HEK293 (cell line): ENCODE measurements at regions not wholly inside any gene's neighbourhood (a gene's known extent, or its start where the extent isn't known, plus 50 kb on each side); places are given as distances from the start of the nearest gene placed in this dataset.

ENCODE experiments used
- CTCF ChIP-seq: fragments of 450-650 bp; formaldehyde crosslinking; IDR thresholded peaks from 2 replicates; pipeline ENCODE4 v1.5.1; 2016; ENCODE audit warnings: missing biosample characterization, missing genetic modification characterization
- TSHZ1 ChIP-seq: fragments of 450-650 bp; formaldehyde crosslinking; IDR thresholded peaks from 2 replicates; pipeline ENCODE4 v1.5.1; 2016; ENCODE audit warnings: missing biosample characterization, missing genetic modification characterization, borderline replicate concordance
- ZBTB7A ChIP-seq: fragments of 450-650 bp; formaldehyde crosslinking; IDR thresholded peaks from 2 replicates; pipeline ENCODE4 v1.5.1; 2016; ENCODE audit warnings: low read depth, missing biosample characterization, missing genetic modification characterization
- ZNF138 ChIP-seq: fragments of 450-650 bp; formaldehyde crosslinking; IDR thresholded peaks from 2 replicates; pipeline ENCODE4 v1.5.1; 2016; ENCODE audit warnings: missing biosample characterization, missing genetic modification characterization, borderline replicate concordance
- ZNF433 ChIP-seq: fragments of 450-650 bp; formaldehyde crosslinking; IDR thresholded peaks from 2 replicates; pipeline ENCODE4 v1.5.1; 2016; ENCODE audit warnings: missing biosample characterization, missing genetic modification characterization, low read depth
- ZNF549 ChIP-seq: fragments of 450-650 bp; IDR thresholded peaks from 2 replicates; pipeline ENCODE4 v1.5.1; 2018; ENCODE audit warnings: missing biosample characterization, missing genetic modification characterization, mild to moderate bottlenecking, inconsistent platforms, moderate library complexity
- ZNF677 ChIP-seq: fragments of 450-650 bp; IDR thresholded peaks from 2 replicates; pipeline ENCODE4 v1.5.0; 2018; ENCODE audit warnings: missing biosample characterization, mild to moderate bottlenecking, missing genetic modification characterization, moderate library complexity
- ZNF747 ChIP-seq: fragments of 450-650 bp; formaldehyde crosslinking; IDR thresholded peaks from 2 replicates; pipeline ENCODE4 v1.5.1; 2016; ENCODE audit warnings: missing biosample characterization, missing genetic modification characterization
- TF ChIP-seq, protein P1 (sequence below): fragments of 450-650 bp; formaldehyde crosslinking; IDR thresholded peaks from 2 replicates; pipeline ENCODE4 v1.5.1; 2016; ENCODE audit warnings: missing biosample characterization, missing genetic modification characterization, borderline replicate concordance
- TF ChIP-seq, protein P2 (sequence below): IDR thresholded peaks from 2 replicates; pipeline ENCODE4 v1.6.1; 2011; ENCODE audit warnings: mild to moderate bottlenecking, low read depth, low read length, borderline replicate concordance

GRCh38 chr4:178066338-178066941 lies 624.2 kb upstream of the AGA start:
- TF ChIP-seq, protein P1, sequence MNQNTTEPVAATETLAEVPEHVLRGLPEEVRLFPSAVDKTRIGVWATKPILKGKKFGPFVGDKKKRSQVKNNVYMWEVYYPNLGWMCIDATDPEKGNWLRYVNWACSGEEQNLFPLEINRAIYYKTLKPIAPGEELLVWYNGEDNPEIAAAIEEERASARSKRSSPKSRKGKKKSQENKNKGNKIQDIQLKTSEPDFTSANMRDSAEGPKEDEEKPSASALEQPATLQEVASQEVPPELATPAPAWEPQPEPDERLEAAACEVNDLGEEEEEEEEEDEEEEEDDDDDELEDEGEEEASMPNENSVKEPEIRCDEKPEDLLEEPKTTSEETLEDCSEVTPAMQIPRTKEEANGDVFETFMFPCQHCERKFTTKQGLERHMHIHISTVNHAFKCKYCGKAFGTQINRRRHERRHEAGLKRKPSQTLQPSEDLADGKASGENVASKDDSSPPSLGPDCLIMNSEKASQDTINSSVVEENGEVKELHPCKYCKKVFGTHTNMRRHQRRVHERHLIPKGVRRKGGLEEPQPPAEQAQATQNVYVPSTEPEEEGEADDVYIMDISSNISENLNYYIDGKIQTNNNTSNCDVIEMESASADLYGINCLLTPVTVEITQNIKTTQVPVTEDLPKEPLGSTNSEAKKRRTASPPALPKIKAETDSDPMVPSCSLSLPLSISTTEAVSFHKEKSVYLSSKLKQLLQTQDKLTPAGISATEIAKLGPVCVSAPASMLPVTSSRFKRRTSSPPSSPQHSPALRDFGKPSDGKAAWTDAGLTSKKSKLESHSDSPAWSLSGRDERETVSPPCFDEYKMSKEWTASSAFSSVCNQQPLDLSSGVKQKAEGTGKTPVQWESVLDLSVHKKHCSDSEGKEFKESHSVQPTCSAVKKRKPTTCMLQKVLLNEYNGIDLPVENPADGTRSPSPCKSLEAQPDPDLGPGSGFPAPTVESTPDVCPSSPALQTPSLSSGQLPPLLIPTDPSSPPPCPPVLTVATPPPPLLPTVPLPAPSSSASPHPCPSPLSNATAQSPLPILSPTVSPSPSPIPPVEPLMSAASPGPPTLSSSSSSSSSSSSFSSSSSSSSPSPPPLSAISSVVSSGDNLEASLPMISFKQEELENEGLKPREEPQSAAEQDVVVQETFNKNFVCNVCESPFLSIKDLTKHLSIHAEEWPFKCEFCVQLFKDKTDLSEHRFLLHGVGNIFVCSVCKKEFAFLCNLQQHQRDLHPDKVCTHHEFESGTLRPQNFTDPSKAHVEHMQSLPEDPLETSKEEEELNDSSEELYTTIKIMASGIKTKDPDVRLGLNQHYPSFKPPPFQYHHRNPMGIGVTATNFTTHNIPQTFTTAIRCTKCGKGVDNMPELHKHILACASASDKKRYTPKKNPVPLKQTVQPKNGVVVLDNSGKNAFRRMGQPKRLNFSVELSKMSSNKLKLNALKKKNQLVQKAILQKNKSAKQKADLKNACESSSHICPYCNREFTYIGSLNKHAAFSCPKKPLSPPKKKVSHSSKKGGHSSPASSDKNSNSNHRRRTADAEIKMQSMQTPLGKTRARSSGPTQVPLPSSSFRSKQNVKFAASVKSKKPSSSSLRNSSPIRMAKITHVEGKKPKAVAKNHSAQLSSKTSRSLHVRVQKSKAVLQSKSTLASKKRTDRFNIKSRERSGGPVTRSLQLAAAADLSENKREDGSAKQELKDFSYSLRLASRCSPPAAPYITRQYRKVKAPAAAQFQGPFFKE (tag by site-specific recombination) = no peak
- no peak for TF ChIP-seq ZNF747
- TF ChIP-seq ZNF138 (tag by site-specific recombination) = no peak
- TF ChIP-seq ZNF677 = no peak
- TF ChIP-seq TSHZ1 (tag by site-specific recombination) = no peak
- no peak for TF ChIP-seq CTCF (tag by site-specific recombination)
- no peak for TF ChIP-seq ZBTB7A (tag by site-specific recombination)
- TF ChIP-seq, protein P2, sequence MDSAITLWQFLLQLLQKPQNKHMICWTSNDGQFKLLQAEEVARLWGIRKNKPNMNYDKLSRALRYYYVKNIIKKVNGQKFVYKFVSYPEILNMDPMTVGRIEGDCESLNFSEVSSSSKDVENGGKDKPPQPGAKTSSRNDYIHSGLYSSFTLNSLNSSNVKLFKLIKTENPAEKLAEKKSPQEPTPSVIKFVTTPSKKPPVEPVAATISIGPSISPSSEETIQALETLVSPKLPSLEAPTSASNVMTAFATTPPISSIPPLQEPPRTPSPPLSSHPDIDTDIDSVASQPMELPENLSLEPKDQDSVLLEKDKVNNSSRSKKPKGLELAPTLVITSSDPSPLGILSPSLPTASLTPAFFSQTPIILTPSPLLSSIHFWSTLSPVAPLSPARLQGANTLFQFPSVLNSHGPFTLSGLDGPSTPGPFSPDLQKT = no peak
- no peak for TF ChIP-seq ZNF549 (tag by site-specific recombination)
- no peak for TF ChIP-seq ZNF433 (tag by site-specific recombination)
